Right atrium auricular region (tissue), 2 donors: ENCODE measurements at regions not wholly inside any gene's neighbourhood (a gene's known extent, or its start where the extent isn't known, plus 50 kb on each side); places are given as distances from the start of the nearest gene placed in this dataset.

ENCODE experiments used
- DNase-seq: peaks from one replicate; pipeline ENCODE4 v3.0.0-alpha.2; 2019; ENCODE audit warnings: low spot score
- H3K27ac ChIP-seq, 2 donors: fragments of 200-600 bp; sonication (generic); 1 replicate in 1 of 2; 2 replicates in 1 of 2; pipeline ENCODE4 v1.5.1; 2016 to 2019
- H3K27me3 ChIP-seq, 2 donors: fragments of 200-600 bp; sonication (generic); one replicate each; pipeline versions ENCODE4 v1.5.1 to v1.6.0; 2017 to 2019
- H3K36me3 ChIP-seq: fragments of 200-600 bp; sonication (generic); one replicate; pipeline ENCODE4 v1.5.1; 2016
- H3K4me1 ChIP-seq, 2 donors: fragments of 200-600 bp; sonication (generic); one replicate each; pipeline versions ENCODE4 v1.5.1 to v1.6.0; 2017 to 2019
- H3K4me3 ChIP-seq, 2 donors: fragments of 200-600 bp; sonication (generic); 1 replicate in 1 of 2; 2 replicates in 1 of 2; pipeline ENCODE4 v1.5.1; 2017 to 2019; ENCODE audit warnings: mild to moderate bottlenecking in 1 of 2, moderate library complexity in 1 of 2
- H3K9me3 ChIP-seq, 2 donors: fragments of 200-600 bp; sonication (generic); one replicate each; pipeline ENCODE4 v1.5.1; 2019
- CTCF ChIP-seq, 2 donors: fragments of 200-600 bp; sonication (generic); IDR thresholded peaks; one replicate each; pipeline ENCODE4 v1.5.1; 2019; ENCODE audit warnings: antibody characterized with exemption in 2 of 2

GRCh38 chr6:93889713-93890112 is 470.4 kb upstream of the EPHA7 start:
- Histone ChIP-seq H3K36me3 (no peaks in the 10 kb centered on the region), H3K27ac (no peak overlapping the region), H3K9me3 (no peaks in the 10 kb centered on the region), H3K4me1 (no peaks in the 10 kb centered on the region), H3K4me3 (no peak overlapping the region), H3K27me3 (no peaks in the 10 kb centered on the region)
- DNase-seq, result no peak
- no peak for TF ChIP-seq CTCF (IDR thresholded peaks at IDR 0.05)

DNA sequence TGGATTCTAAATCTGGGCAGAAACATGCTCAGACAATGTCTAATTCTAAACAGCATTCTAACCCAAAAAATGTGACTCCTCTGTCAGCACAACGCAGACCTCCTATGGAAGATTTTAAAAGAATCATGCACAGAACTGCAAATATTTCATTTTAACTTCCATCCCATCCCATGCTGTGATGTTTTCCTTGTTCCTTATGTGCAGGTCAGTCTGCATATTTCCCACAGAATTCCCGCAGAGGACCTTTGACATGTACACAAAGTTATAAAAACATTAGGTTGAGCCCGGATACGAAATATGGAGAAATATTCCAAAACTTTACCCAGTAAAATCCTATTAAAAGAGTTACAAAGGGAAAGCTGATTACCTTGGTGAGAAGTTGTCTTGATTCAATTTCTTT is 467.1 kb upstream of the EPHA7 start:
- Histone ChIP-seq H3K27me3 (no peaks in the 10 kb centered on the region), H3K4me3 (no peak overlapping the region), H3K9me3 (no peaks in the 10 kb centered on the region), H3K36me3 (no peaks in the 10 kb centered on the region), H3K27ac (no peak overlapping the region), H3K4me1 (no peaks in the 10 kb centered on the region)
- no peak for TF ChIP-seq CTCF (IDR thresholded peaks at IDR 0.05)
- no peak for DNase-seq

GRCh38 chr6:93859971-93860370 is 440.6 kb upstream of the EPHA7 start:
- no peaks in the 10 kb centered on the region for H3K36me3 ChIP-seq
- no peak for TF ChIP-seq CTCF (IDR thresholded peaks at IDR 0.05)
- H3K4me3 ChIP-seq, result no peak overlapping the region
- H3K27ac ChIP-seq, result no peak overlapping the region
- no peaks in the 10 kb centered on the region for H3K9me3 ChIP-seq
- no peaks in the 10 kb centered on the region for H3K4me1 ChIP-seq
- DNase-seq, result no peak
- no peaks in the 10 kb centered on the region for H3K27me3 ChIP-seq

GRCh38 chr6:93858213-93858612 is 438.9 kb upstream of the EPHA7 start:
- TF ChIP-seq CTCF (IDR thresholded peaks at IDR 0.05), result no peak
- no peak for DNase-seq
- H3K27ac ChIP-seq, result no peak overlapping the region
- no peaks in the 10 kb centered on the region for H3K4me1 ChIP-seq
- H3K4me3 ChIP-seq, result no peak overlapping the region
- H3K36me3 ChIP-seq, result no peaks in the 10 kb centered on the region
- H3K9me3 ChIP-seq, result no peaks in the 10 kb centered on the region
- H3K27me3 ChIP-seq, result no peaks in the 10 kb centered on the region

DNA sequence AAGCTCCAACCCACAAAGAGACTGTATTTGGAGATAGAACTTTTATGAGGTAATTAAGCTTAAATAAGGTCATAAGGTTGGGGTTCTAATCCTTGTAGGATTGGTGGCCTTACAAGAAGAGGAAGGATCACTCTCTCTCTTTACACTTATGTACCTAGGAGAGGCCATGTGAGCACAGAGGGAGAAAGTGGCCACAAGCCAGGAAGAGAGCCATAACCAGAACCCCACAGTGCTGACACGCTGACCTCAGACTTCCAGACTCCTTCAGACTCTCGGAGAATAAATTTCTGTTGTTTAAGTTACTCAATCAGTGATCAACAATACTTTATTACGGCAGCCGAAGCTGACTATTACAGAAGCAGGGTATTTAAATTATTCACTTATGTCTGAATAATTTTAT is 430.5 kb upstream of the EPHA7 start:
- no peaks in the 10 kb centered on the region for H3K27me3 ChIP-seq
- H3K4me1 ChIP-seq, result no peaks in the 10 kb centered on the region
- no peak for DNase-seq
- no peak overlapping the region for H3K4me3 ChIP-seq
- H3K27ac ChIP-seq, result no peak overlapping the region
- H3K36me3 ChIP-seq, result no peaks in the 10 kb centered on the region
- no peak for TF ChIP-seq CTCF (IDR thresholded peaks at IDR 0.05)
- no peaks in the 10 kb centered on the region for H3K9me3 ChIP-seq

- Histone ChIP-seq H3K27me3 (no peaks in the 10 kb centered on the region), H3K4me1 (no peaks in the 10 kb centered on the region), H3K9me3 (no peaks in the 10 kb centered on the region), H3K36me3 (no peaks in the 10 kb centered on the region), H3K4me3 (no peak overlapping the region), H3K27ac (no peak overlapping the region)
- DNase-seq, result no peak
- TF ChIP-seq CTCF (IDR thresholded peaks at IDR 0.05), result no peak
Observed at GRCh38 chr6:93848031-93848742, 428.8 kb upstream of the EPHA7 start.
